NCI-H1694 treated with DMSO at 0.1 percent for 48 hours (cell line): ENCODE measurements at regions not wholly inside any gene's neighbourhood (a gene's known extent, or its start where the extent isn't known, plus 50 kb on each side); places are given as distances from the start of the nearest gene placed in this dataset.
"Not testable (repeated sequence)": the region's sequence is repeated elsewhere in the genome, so short reads cannot be mapped to it uniquely, and the experiment has no call there.

Experiments used
- DNase-seq: peaks from one replicate; lab custom pipeline; 2025; lab: John Stamatoyannopoulos, UW

- no peak for DNase-seq
These were observed 59.1 kb upstream of the EDAR start for GRCh38 chr2:109048163-109048562.

GRCh38 chr2:109047569-109047968 is 58.5 kb upstream of the EDAR start:
- not testable (repeated sequence) for DNase-seq

GRCh38 chr2:109046925-109047508 is 58.0 kb upstream of the EDAR start:
- DNase-seq, result no peak

GRCh38 chr2:109045505-109045904 is 56.5 kb upstream of the EDAR start:
- DNase-seq, result no peak

GRCh38 chr2:109038992-109039391 is 50.0 kb upstream of the EDAR start:
- DNase-seq, result no peak
